GM10266 (cell line): ENCODE measurements at regions not wholly inside any gene's neighbourhood (a gene's known extent, or its start where the extent isn't known, plus 50 kb on each side); places are given as distances from the start of the nearest gene placed in this dataset.

Experiments used
- DNase-seq: peaks from one replicate; pipeline ENCODE4 v3.0.0; 2012; ENCODE audit errors: extremely low spot score
- CTCF ChIP-seq: IDR thresholded peaks from 2 replicates; pipeline ENCODE4 v1.5.1; 2012; ENCODE audit warnings: mild to moderate bottlenecking, low read depth; ENCODE audit not compliant: control insufficient read depth, insufficient read depth; ENCODE audit errors: missing control alignments

- no peak for TF ChIP-seq CTCF
- DNase-seq = no peak
Observed at GRCh38 chr1:187714470-187714869, 885.7 kb downstream of the PLA2G4A start.

GRCh38 chr1:187715483-187715882, 886.7 kb downstream of the PLA2G4A start:
- DNase-seq = no peak
- TF ChIP-seq CTCF = no peak

DNA sequence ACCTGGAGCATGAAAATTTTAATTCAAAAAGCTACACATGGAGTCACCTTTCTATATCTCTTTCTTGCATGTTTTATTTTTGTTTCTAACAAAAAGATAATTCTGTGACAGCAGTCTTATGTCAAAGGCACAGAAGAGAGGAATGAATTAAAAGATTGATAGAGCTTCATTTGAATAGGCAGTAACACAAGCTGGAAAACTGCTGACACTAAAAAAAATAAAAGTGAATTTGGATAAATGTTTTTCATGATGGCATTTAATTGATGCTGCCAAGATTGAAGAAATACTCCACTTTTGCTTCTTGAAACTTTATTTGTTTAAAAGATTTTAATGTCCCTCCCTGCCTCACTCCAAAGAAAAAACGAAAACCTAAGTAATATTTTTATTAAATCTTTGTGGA, 887.4 kb downstream of the PLA2G4A start:
- DNase-seq = no peak
- TF ChIP-seq CTCF = no peak

DNA sequence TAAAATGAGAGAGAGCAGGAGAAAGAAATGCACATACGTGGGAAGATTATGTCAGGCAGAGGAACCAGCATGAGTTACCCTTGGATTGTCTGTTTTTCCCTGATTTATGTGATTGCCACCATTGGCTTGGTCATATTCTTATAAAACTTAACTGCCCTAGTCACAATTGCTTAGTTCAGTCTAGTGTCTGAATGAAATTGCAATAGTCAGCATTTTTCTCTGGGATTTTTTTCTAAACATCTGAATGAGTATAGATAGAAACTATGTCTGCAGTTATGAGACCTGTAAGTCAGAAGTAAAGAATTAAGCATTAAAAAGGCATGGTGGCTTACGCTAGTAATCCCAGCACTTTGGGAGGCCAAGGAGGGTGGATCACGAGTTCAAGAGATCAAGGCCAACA, 889.8 kb downstream of the PLA2G4A start:
- no peak for DNase-seq
- no peak for TF ChIP-seq CTCF

DNA sequence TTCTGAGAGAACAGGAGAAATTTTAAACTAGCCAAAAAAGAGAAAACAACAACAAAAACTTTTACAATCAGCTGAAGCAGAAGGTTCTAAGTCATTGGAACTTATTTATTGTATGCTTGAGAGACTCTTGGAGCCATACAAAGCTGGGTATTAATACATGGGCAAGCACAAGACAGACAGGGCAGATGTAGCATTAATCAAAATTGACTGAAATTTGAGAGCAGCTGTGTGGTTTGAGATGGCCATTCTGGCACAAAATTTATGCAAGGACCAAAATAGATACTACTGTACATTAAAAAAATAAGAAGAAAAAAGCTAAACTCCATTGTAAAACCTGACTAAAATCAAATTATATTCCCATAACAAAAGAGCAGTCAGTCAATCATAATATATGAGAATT, 892.5 kb downstream of the PLA2G4A start:
- no peak for TF ChIP-seq CTCF

GRCh38 chr1:187725216-187725615, 896.5 kb downstream of the PLA2G4A start:
- DNase-seq = no peak
- TF ChIP-seq CTCF = no peak

More for the DNA sequence above, 892.5 kb downstream of the PLA2G4A start:
- DNase-seq = no peak

- no peak for TF ChIP-seq CTCF
Observed at GRCh38 chr1:187733232-187733631, 904.5 kb downstream of the PLA2G4A start.

More at GRCh38 chr1:187733232-187733631, 904.5 kb downstream of the PLA2G4A start:
- DNase-seq = no peak
